GM12878 (cell line): ENCODE measurements at regions not wholly inside any gene's neighbourhood (a gene's known extent, or its start where the extent isn't known, plus 50 kb on each side); places are given as distances from the start of the nearest gene placed in this dataset.

Source experiments
- ATAC-seq: fragments of 200-7000 bp; cut with Tn5 transposase; 3 replicates; pipeline ENCODE4 v1.9.1; 2020; ENCODE audit warnings: mild to moderate bottlenecking, moderate library complexity
- BruUV-seq: library from RNA; stranded (reverse); fragments of 400-500 nt; replicated peaks from 2 replicates; lab custom pipeline; 2021; lab: Mats Ljungman, UMichigan
- CTCF ChIA-PET: fragments of 300-600 bp; sonication (Branson Sonifier 250); formaldehyde crosslinking; extraction: SDS; loops from one replicate; lab custom pipeline; 2021; ENCODE audit warnings: inconsistent platforms; lab: Yijun Ruan, JAX
- POLR2A ChIA-PET: fragments of 350-600 bp; formaldehyde crosslinking; extraction: SDS; loops from one replicate; lab custom pipeline; 2021; ENCODE audit warnings: inconsistent platforms; lab: Charles Lee
- RAD21 ChIA-PET: fragments of 300-600 bp; sonication (Branson Sonifier 250); formaldehyde crosslinking; loops from one replicate; lab custom pipeline; 2023; ENCODE audit warnings: antibody characterized with exemption; ENCODE audit not compliant: unreplicated experiment; lab: Charles Lee
- SMC1A ChIA-PET: fragments of 300-600 bp; sonication (Branson Sonifier 250); formaldehyde crosslinking; loops from one replicate; lab custom pipeline; 2023; ENCODE audit not compliant: unreplicated experiment, uncharacterized antibody; lab: Charles Lee
- DNase-seq: peaks from one replicate; pipeline ENCODE4 v3.0.0-alpha.2; 2011; ENCODE audit warnings: low read depth, low spot score
- FAIRE-seq: peaks from 3 replicates; lab custom pipeline; 2011; peaks lifted over from hg19 to GRCh38; lab: Jason Lieb, UNC
- H2AFZ ChIP-seq: 2 replicates; pipeline ENCODE4 v1.6.0; 2011; ENCODE audit warnings: low read depth, low read length, control low read depth; ENCODE audit not compliant: control insufficient read depth
- H3K27ac ChIP-seq: 2 replicates; pipeline ENCODE4 v1.5.1; 2011; ENCODE audit warnings: control low read depth; ENCODE audit not compliant: control insufficient read depth, insufficient read depth
- H3K27me3 ChIP-seq, 2 experiments: replicated peaks in 1 of 2; 2 replicates each; pipeline versions ENCODE4 v1.6.0 to v1.6.1; 2011; ENCODE audit warnings: low read length in 1 of 2; ENCODE audit not compliant: control insufficient read depth in 2 of 2, insufficient read depth in 2 of 2
- H3K36me3 ChIP-seq, 2 experiments: 2 replicates each; pipeline ENCODE4 v1.5.1; 2011; ENCODE audit warnings: low read length in 1 of 2; ENCODE audit not compliant: control insufficient read depth in 2 of 2, insufficient read depth in 2 of 2
- H3K4me1 ChIP-seq: 2 replicates; pipeline ENCODE4 v1.6.1; 2011; ENCODE audit warnings: mild to moderate bottlenecking, low read length, moderate library complexity, mixed read lengths; ENCODE audit not compliant: control insufficient read depth, insufficient read depth
- H3K4me2 ChIP-seq: 2 replicates; pipeline ENCODE4 v1.6.0; 2011; ENCODE audit warnings: control low read depth; ENCODE audit not compliant: control insufficient read depth, insufficient read depth
- H3K4me3 ChIP-seq: fragments of 200-600 bp; sonication (generic); 2 replicates; pipeline ENCODE4 v1.5.1; 2016
- H3K79me2 ChIP-seq: 2 replicates; pipeline ENCODE4 v1.6.0; 2011; ENCODE audit warnings: low read length; ENCODE audit not compliant: control insufficient read depth, insufficient read depth
- H3K9ac ChIP-seq: 2 replicates; pipeline ENCODE4 v1.8.0; 2011; ENCODE audit warnings: low read length, control low read depth, mixed read lengths; ENCODE audit not compliant: control insufficient read depth, insufficient read depth
- H3K9me3 ChIP-seq: replicated peaks from 3 replicates; pipeline ENCODE4 v1.5.1; 2011; ENCODE audit warnings: mild to moderate bottlenecking, low read length; ENCODE audit not compliant: control insufficient read depth, insufficient read depth
- H4K20me1 ChIP-seq: 2 replicates; pipeline ENCODE4 v1.6.0; 2011; ENCODE audit not compliant: control insufficient read depth, insufficient read depth
- CBFB ChIP-seq: IDR thresholded peaks from 2 replicates; pipeline ENCODE4 v1.6.1; 2016; ENCODE audit warnings: antibody characterized with exemption, low read depth
- ETV6 ChIP-seq, 2 experiments: fragments of 450-650 bp in 1 of 2; IDR thresholded peaks in 1 of 2; conservative IDR thresholded peaks in 1 of 2; 2 replicates each; pipeline ENCODE4 v1.6.1; 2014; ENCODE audit warnings: antibody characterized with exemption in 1 of 2, borderline replicate concordance in 1 of 2, low read depth in 1 of 2, mild to moderate bottlenecking in 1 of 2, moderate library complexity in 1 of 2
- FOXM1 ChIP-seq: IDR thresholded peaks from 2 replicates; pipeline ENCODE4 v1.6.1; 2012; ENCODE audit warnings: low read depth, mild to moderate bottlenecking, inconsistent platforms, low read length, moderate library complexity
- GABPA ChIP-seq: IDR thresholded peaks from 2 replicates; pipeline ENCODE4 v1.6.1; 2014; ENCODE audit warnings: antibody characterized with exemption, low read depth, mild to moderate bottlenecking, inconsistent platforms
- HDAC6 ChIP-seq: fragments of 200-600 bp; sonication (generic); IDR thresholded peaks from one replicate; pipeline ENCODE4 v1.8.0; 2017; ENCODE audit warnings: antibody characterized with exemption; ENCODE audit not compliant: unreplicated experiment
- MEF2A ChIP-seq: IDR thresholded peaks from 2 replicates; pipeline ENCODE4 v1.6.1; 2011; ENCODE audit warnings: low read depth, mild to moderate bottlenecking, low read length, moderate library complexity; ENCODE audit not compliant: insufficient read depth
- NFYA ChIP-seq: IDR thresholded peaks from 2 replicates; pipeline ENCODE4 v1.6.1; 2011; ENCODE audit warnings: low read depth, mild to moderate bottlenecking, low read length, improper control_type of control experiment, borderline replicate concordance
- PKNOX1 ChIP-seq: fragments of 450-650 bp; IDR thresholded peaks from 2 replicates; pipeline ENCODE4 v1.6.1; 2016; ENCODE audit warnings: mild to moderate bottlenecking
- POLR2A ChIP-seq: IDR thresholded peaks from 2 replicates; pipeline ENCODE4 v1.6.1; 2011; ENCODE audit warnings: low read depth, mild to moderate bottlenecking, low read length
- POLR2AphosphoS2 ChIP-seq: IDR thresholded peaks from 2 replicates; pipeline ENCODE4 v1.6.1; 2011; ENCODE audit warnings: low read depth, mild to moderate bottlenecking, low read length, improper control_type of control experiment, moderate library complexity
- SP1 ChIP-seq: IDR thresholded peaks from one replicate; pipeline ENCODE4 v1.6.1; 2011; ENCODE audit warnings: low read depth, low read length
- SUPT20H ChIP-seq: IDR thresholded peaks from 2 replicates; pipeline ENCODE4 v1.6.1; 2011; ENCODE audit warnings: low read depth, mild to moderate bottlenecking, low read length, moderate library complexity, borderline replicate concordance; ENCODE audit not compliant: control insufficient read depth
- ZBTB4 ChIP-seq: fragments of 450-650 bp; formaldehyde crosslinking; IDR thresholded peaks from 2 replicates; pipeline ENCODE4 v1.4.0; 2022; ENCODE audit warnings: mild to moderate bottlenecking, moderate library complexity
- ZNF384 ChIP-seq: IDR thresholded peaks from 2 replicates; pipeline ENCODE4 v1.6.1; 2012; ENCODE audit warnings: low read depth, mild to moderate bottlenecking, low read length, improper control_type of control experiment, borderline replicate concordance
- ZNF687 ChIP-seq: fragments of 450-650 bp; IDR thresholded peaks from 2 replicates; pipeline ENCODE4 v1.6.1; 2017; ENCODE audit warnings: mild to moderate bottlenecking, moderate library complexity
- WGBS: methylation state at CpG from one replicate; pipeline ENCODE4 v1.1.6; 2016; ENCODE audit warnings: low lambda C conversion rate; ENCODE audit not compliant: insufficient replicate concordance, insufficient coverage; ENCODE audit errors: missing lambda C conversion rate; 5-methylcytosine and 5-hydroxymethylcytosine counted together
- in situ Hi-C: fragments of 300-500 bp; cut with MboI; formaldehyde crosslinking; loops from 9 replicates; pipeline ENCODE4 v1.14.3; 2018; ENCODE audit warnings: mixed read lengths
- intact Hi-C: fragments of 100-400 bp; cut with micrococcal nuclease; formaldehyde crosslinking; loops from one replicate; pipeline ENCODE4 v1.14.2; 2022; ENCODE audit not compliant: unreplicated experiment
- TF ChIP-seq, protein P1 (sequence below): IDR thresholded peaks from 2 replicates; pipeline ENCODE4 v1.6.1; 2011; ENCODE audit warnings: low read depth, mild to moderate bottlenecking, low read length, moderate library complexity, borderline replicate concordance; ENCODE audit errors: extremely low read depth

DNA sequence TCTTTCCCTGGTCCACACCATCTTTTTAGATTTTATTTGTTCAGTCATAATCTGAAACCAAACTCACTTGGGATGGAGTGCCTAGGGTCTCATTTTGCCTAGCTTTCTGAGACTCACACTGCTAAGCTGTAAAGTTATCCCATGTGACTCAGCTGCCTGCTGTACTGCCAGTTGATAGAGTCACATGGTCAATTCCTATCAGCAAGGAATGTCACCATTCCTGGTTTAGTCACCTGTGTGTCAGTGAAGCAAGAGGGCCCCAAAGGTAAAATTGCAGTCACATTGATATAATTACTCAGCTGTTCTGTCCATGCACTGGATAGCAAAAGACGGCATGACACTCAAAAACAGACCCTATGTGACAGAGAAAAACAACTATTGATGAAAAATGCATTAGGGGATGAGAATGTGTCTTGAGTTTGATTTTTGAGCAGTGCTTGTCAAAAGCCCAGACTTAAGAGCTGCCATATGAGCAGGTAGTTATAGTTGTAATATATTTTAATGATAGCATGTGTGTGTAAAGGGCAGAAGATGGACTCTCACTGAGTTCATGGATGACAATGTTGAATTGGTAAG, 413.2 kb downstream of the PPARGC1A start:
- no peak overlapping the region for H2AFZ ChIP-seq
- BruUV-seq = no TSS peak
- FAIRE-seq (no peak), ATAC-seq (no peak), DNase-seq (no peak)
- no peaks in the 10 kb centered on the region for H3K27me3 ChIP-seq
- H3K9me3 ChIP-seq = no peaks in the 10 kb centered on the region
- ChIA-PET CTCF (no interaction called here), RAD21 (no interaction called here), SMC1A (interaction anchor here (0.6 kb wide), 1 partner anchor 9 kb away, joined by 4 read pairs; no protein-coding TSS in a partner anchor), POLR2A (no interaction called here)
- no peak overlapping the region for H3K4me2 ChIP-seq
- no peaks in the 10 kb centered on the region for H4K20me1 ChIP-seq
- WGBS = 6% methylated on average over 1 of the region's 1 CpG
- intact Hi-C loops = no loop called here
- H3K27ac ChIP-seq = no peak overlapping the region
- in situ Hi-C loops = no loop called here
- H3K9ac ChIP-seq = no peak overlapping the region
- no peaks in the 10 kb centered on the region for H3K79me2 ChIP-seq
- H3K36me3 ChIP-seq = no peaks in the 10 kb centered on the region
- no peak overlapping the region for H3K4me3 ChIP-seq
- H3K4me1 ChIP-seq = no peaks in the 10 kb centered on the region
- no peak for TF ChIP-seq CBFB
- no peak for TF ChIP-seq POLR2A
- no peak for TF ChIP-seq ZBTB4
- TF ChIP-seq, protein P1, sequence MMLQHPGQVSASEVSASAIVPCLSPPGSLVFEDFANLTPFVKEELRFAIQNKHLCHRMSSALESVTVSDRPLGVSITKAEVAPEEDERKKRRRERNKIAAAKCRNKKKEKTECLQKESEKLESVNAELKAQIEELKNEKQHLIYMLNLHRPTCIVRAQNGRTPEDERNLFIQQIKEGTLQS = no peak
- no peak for TF ChIP-seq HDAC6
- no peak for TF ChIP-seq MEF2A
- no peak for TF ChIP-seq SUPT20H
- no peak for TF ChIP-seq ZNF384
- no peak for TF ChIP-seq GABPA
- no peak for TF ChIP-seq ETV6 (conservative IDR thresholded peaks at IDR 0.05 in 1 of 2, IDR thresholded peaks at IDR 0.05 in 1 of 2; ENCODE audit: borderline replicate concordance in 1 of 2, low read depth in 1 of 2)
- no peak for TF ChIP-seq FOXM1
- no peak for TF ChIP-seq SP1
- TF ChIP-seq ZNF687 = no peak
- no peak for TF ChIP-seq PKNOX1
- TF ChIP-seq POLR2AphosphoS2 = no peak
- no peak for TF ChIP-seq NFYA
